ENCODE measurements at regions not wholly inside any gene's neighbourhood (a gene's known extent, or its start where the extent isn't known, plus 50 kb on each side); places are given as distances from the start of the nearest gene placed in this dataset.

GRCh38 chr7:96440328-96440727 lies 118.4 kb upstream of the SLC25A13 start:
- Histone ChIP-seq H3K4me2 (ENCODE audit: low read length) (no peak overlapping the region), H3K27me3 (ENCODE audit: low read depth, low read length) (no peaks in the 10 kb centered on the region), H2AFZ (ENCODE audit: low read depth, low read length) (no peak overlapping the region), H3K36me3 (replicated peaks; ENCODE audit: low read depth, low read length) (no peaks in the 10 kb centered on the region), H3K4me1 (ENCODE audit: low read length) (no peaks in the 10 kb centered on the region), H3K9ac (ENCODE audit: low read length) (no peak overlapping the region), H4K20me1 (ENCODE audit: insufficient read depth, low read length) (no peaks in the 10 kb centered on the region), H3K4me3 (ENCODE audit: low read length) (no peak overlapping the region), H3K79me2 (ENCODE audit: low read length) (no peaks in the 10 kb centered on the region), H3K27ac (ENCODE audit: low read length) (no peak overlapping the region), H3K9me3 (ENCODE audit: insufficient read depth, low read length) (no peaks in the 10 kb centered on the region)
- TF ChIP-seq EZH2phosphoT487 (IDR thresholded peaks at IDR 0.05; ENCODE audit: low read depth) (no peak), CTCF (IDR thresholded peaks at IDR 0.05; ENCODE audit: low read depth, low read length) (no peak)

GRCh38 chr7:96436880-96437279 lies 115.0 kb upstream of the SLC25A13 start:
- H3K4me3 ChIP-seq (ENCODE audit: low read length): no peak overlapping the region

GRCh38 chr7:96430356-96430755 lies 108.5 kb upstream of the SLC25A13 start:
- Histone ChIP-seq H3K4me1 (ENCODE audit: low read length) (no peaks in the 10 kb centered on the region), H3K4me3 (ENCODE audit: low read length) (no peak overlapping the region), H3K79me2 (ENCODE audit: low read length) (no peaks in the 10 kb centered on the region), H3K4me2 (ENCODE audit: low read length) (no peak overlapping the region), H3K27ac (ENCODE audit: low read length) (no peak overlapping the region), H3K9ac (ENCODE audit: low read length) (no peak overlapping the region), H2AFZ (ENCODE audit: low read depth, low read length) (no peak overlapping the region), H3K9me3 (ENCODE audit: insufficient read depth, low read length) (no peaks in the 10 kb centered on the region), H4K20me1 (ENCODE audit: insufficient read depth, low read length) (no peaks in the 10 kb centered on the region), H3K27me3 (ENCODE audit: low read depth, low read length) (no peaks in the 10 kb centered on the region), H3K36me3 (replicated peaks; ENCODE audit: low read depth, low read length) (no peaks in the 10 kb centered on the region)
- TF ChIP-seq EZH2phosphoT487 (IDR thresholded peaks at IDR 0.05; ENCODE audit: low read depth) (no peak), CTCF (IDR thresholded peaks at IDR 0.05; ENCODE audit: low read depth, low read length) (no peak)

More at GRCh38 chr7:96436880-96437279, 115.0 kb upstream of the SLC25A13 start:
- Histone ChIP-seq H3K79me2 (ENCODE audit: low read length) (no peaks in the 10 kb centered on the region), H3K9me3 (ENCODE audit: insufficient read depth, low read length) (no peaks in the 10 kb centered on the region), H3K27ac (ENCODE audit: low read length) (no peak overlapping the region), H3K27me3 (ENCODE audit: low read depth, low read length) (no peaks in the 10 kb centered on the region), H2AFZ (ENCODE audit: low read depth, low read length) (no peak overlapping the region), H3K4me2 (ENCODE audit: low read length) (no peak overlapping the region), H4K20me1 (ENCODE audit: insufficient read depth, low read length) (no peaks in the 10 kb centered on the region), H3K9ac (ENCODE audit: low read length) (no peak overlapping the region), H3K36me3 (replicated peaks; ENCODE audit: low read depth, low read length) (no peaks in the 10 kb centered on the region), H3K4me1 (ENCODE audit: low read length) (no peaks in the 10 kb centered on the region)
- TF ChIP-seq CTCF (IDR thresholded peaks at IDR 0.05; ENCODE audit: low read depth, low read length) (no peak), EZH2phosphoT487 (IDR thresholded peaks at IDR 0.05; ENCODE audit: low read depth) (no peak)

- H4K20me1 ChIP-seq (ENCODE audit: insufficient read depth, low read length): no peaks in the 10 kb centered on the region
- no peaks in the 10 kb centered on the region for H3K27me3 ChIP-seq (ENCODE audit: low read depth, low read length)
- no peak overlapping the region for H3K27ac ChIP-seq (ENCODE audit: low read length)
- no peak overlapping the region for H3K4me3 ChIP-seq (ENCODE audit: low read length)
- no peaks in the 10 kb centered on the region for H3K9me3 ChIP-seq (ENCODE audit: insufficient read depth, low read length)
- H2AFZ ChIP-seq (ENCODE audit: low read depth, low read length): no peak overlapping the region
- TF ChIP-seq EZH2phosphoT487 (IDR thresholded peaks at IDR 0.05; ENCODE audit: low read depth): no peak
- TF ChIP-seq CTCF (IDR thresholded peaks at IDR 0.05; ENCODE audit: low read depth, low read length): no peak
- H3K79me2 ChIP-seq (ENCODE audit: low read length): no peaks in the 10 kb centered on the region
- no peaks in the 10 kb centered on the region for H3K4me1 ChIP-seq (ENCODE audit: low read length)
- H3K9ac ChIP-seq (ENCODE audit: low read length): no peak overlapping the region
- no peak overlapping the region for H3K4me2 ChIP-seq (ENCODE audit: low read length)
- H3K36me3 ChIP-seq (replicated peaks; ENCODE audit: low read depth, low read length): no peaks in the 10 kb centered on the region
Measured at GRCh38 chr7:96427143-96427542, 105.2 kb upstream of the SLC25A13 start.
